SU-DHL-6 (cell line): ENCODE measurements at regions not wholly inside any gene's neighbourhood (a gene's known extent, or its start where the extent isn't known, plus 50 kb on each side); places are given as distances from the start of the nearest gene placed in this dataset.

ENCODE experiments used
- H2AFZ ChIP-seq: fragments of 200-600 bp; sonication (generic); 2 replicates; pipeline ENCODE4 v1.6.1; 2014; ENCODE audit warnings: low read depth, mild to moderate bottlenecking, moderate library complexity, mixed read lengths, antibody characterized with exemption, low read length; ENCODE audit not compliant: severe bottlenecking
- H3F3A ChIP-seq: fragments of 200-600 bp; shearing (Covaris generic); 2 replicates; pipeline ENCODE4 v1.6.0; 2016; ENCODE audit warnings: antibody characterized with exemption, mild to moderate bottlenecking; ENCODE audit not compliant: insufficient read depth
- H3K27ac ChIP-seq: fragments of 200-600 bp; sonication (generic); 2 replicates; pipeline ENCODE4 v1.5.1; 2016; ENCODE audit warnings: low read depth, mild to moderate bottlenecking, low read length, moderate library complexity, mixed read lengths
- H3K27me3 ChIP-seq: fragments of 200-600 bp; sonication (generic), shearing (Covaris generic); 2 replicates; pipeline ENCODE4 v1.6.0; 2014; ENCODE audit warnings: mild to moderate bottlenecking, low read length
- H3K36me3 ChIP-seq: fragments of 200-600 bp; sonication (generic); 2 replicates; pipeline ENCODE4 v1.6.1; 2014; ENCODE audit warnings: mild to moderate bottlenecking, low read length, mixed read lengths
- H3K4me2 ChIP-seq: fragments of 300-600, 200-600 bp; shearing (Covaris generic), sonication (generic); 2 replicates; pipeline ENCODE4 v1.6.0; 2014; ENCODE audit warnings: low read length, low read depth, mild to moderate bottlenecking; ENCODE audit not compliant: poor library complexity, severe bottlenecking
- H3K4me3 ChIP-seq: fragments of 200-600 bp; sonication (generic); 2 replicates; pipeline ENCODE4 v1.5.1; 2014; ENCODE audit warnings: antibody characterized with exemption, low read length, mild to moderate bottlenecking, mixed read lengths; ENCODE audit not compliant: insufficient read depth, poor library complexity, severe bottlenecking
- H3K79me2 ChIP-seq: fragments of 200-600 bp; sonication (generic); 2 replicates; pipeline ENCODE4 v1.6.1; 2014; ENCODE audit warnings: mild to moderate bottlenecking, low read length, moderate library complexity; ENCODE audit not compliant: insufficient read depth
- H3K9ac ChIP-seq: fragments of 200-600 bp; sonication (generic); 2 replicates; pipeline ENCODE4 v1.7.0; 2014; ENCODE audit warnings: mild to moderate bottlenecking, low read length
- H3K9me2 ChIP-seq: fragments of 200-600 bp; sonication (generic); replicated peaks from 2 replicates; pipeline ENCODE4 v1.6.1; 2014; ENCODE audit warnings: low read length; ENCODE audit not compliant: insufficient read depth
- H3K9me3 ChIP-seq: fragments of 200-600 bp; sonication (generic); 2 replicates; pipeline ENCODE4 v1.6.1; 2014; ENCODE audit warnings: low read length, mixed read lengths; ENCODE audit not compliant: insufficient read depth
- H4K20me1 ChIP-seq: fragments of 200-600 bp; sonication (generic); 2 replicates; pipeline ENCODE4 v1.6.1; 2014; ENCODE audit warnings: low read depth, mild to moderate bottlenecking, antibody characterized with exemption, low read length, moderate library complexity, mixed read lengths
- CTCF ChIP-seq: fragments of 200-600 bp; sonication (generic); IDR thresholded peaks from one replicate; pipeline ENCODE4 v1.5.1; 2017; ENCODE audit warnings: antibody characterized with exemption, mild to moderate bottlenecking, low read length, moderate library complexity; ENCODE audit not compliant: insufficient read depth, poor library complexity, severe bottlenecking
- EZH2phosphoT487 ChIP-seq: fragments of 200-600 bp; sonication (generic), shearing (Covaris generic); conservative IDR thresholded peaks from 2 replicates; pipeline ENCODE4 v1.6.1; 2018; ENCODE audit warnings: mild to moderate bottlenecking, antibody characterized with exemption, low read length, moderate library complexity, mixed read lengths

GRCh38 chr3:25277503-25277902 is 150.6 kb upstream of the RARB start:
- H3K4me2 ChIP-seq, result no peak overlapping the region
- no peak overlapping the region for H3K27ac ChIP-seq
- H3K9me2 ChIP-seq, result no peaks in the 10 kb centered on the region
- no peaks in the 10 kb centered on the region for H3K9me3 ChIP-seq
- no peaks in the 10 kb centered on the region for H3K79me2 ChIP-seq
- H4K20me1 ChIP-seq, result no peaks in the 10 kb centered on the region
- H3K9ac ChIP-seq, result no peak overlapping the region
- no peak overlapping the region for H2AFZ ChIP-seq
- TF ChIP-seq CTCF (no peak), EZH2phosphoT487 (no peak)
- no peaks in the 10 kb centered on the region for H3F3A ChIP-seq
- no peaks in the 10 kb centered on the region for H3K36me3 ChIP-seq
- H3K4me3 ChIP-seq, result no peak overlapping the region
- H3K27me3 ChIP-seq, result no peaks in the 10 kb centered on the region

DNA sequence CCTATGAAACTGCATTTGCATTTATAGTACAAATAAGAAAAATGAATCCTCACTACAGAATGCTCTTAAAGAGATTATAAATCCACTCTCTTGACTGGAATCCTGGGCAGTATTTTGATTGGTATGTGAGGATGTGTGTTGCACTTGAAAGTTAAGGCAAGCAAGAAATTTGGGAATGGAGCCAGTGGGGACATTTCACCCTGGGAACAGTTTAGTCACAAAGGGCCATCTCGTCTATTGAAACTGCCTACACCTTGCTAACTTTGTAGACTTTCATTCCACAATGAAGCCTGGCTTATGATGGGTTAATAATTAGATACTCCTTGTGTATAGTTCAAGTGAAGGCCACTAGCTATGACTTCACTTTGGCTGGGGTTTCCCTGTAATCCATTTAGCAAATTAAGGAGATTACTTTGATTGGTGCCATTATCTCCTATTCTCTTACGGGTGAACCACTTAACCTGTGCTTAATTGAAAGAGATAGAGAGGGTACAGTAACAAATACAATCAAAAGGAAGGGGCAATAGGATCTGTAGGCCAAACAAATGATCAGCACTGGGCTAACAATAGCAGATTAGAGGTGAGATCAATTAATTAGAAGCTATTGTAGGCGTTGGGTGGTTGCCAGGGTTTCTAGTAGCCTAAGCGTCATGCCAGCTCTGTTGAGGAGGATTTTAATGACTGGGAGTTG is 146.9 kb upstream of the RARB start:
- H3F3A ChIP-seq, result no peaks in the 10 kb centered on the region
- no peaks in the 10 kb centered on the region for H4K20me1 ChIP-seq
- H3K36me3 ChIP-seq, result no peaks in the 10 kb centered on the region
- no peak overlapping the region for H2AFZ ChIP-seq
- H3K27ac ChIP-seq, result no peak overlapping the region
- TF ChIP-seq CTCF (no peak), EZH2phosphoT487 (no peak)
- no peaks in the 10 kb centered on the region for H3K9me2 ChIP-seq
- H3K79me2 ChIP-seq, result no peaks in the 10 kb centered on the region
- H3K4me2 ChIP-seq, result no peak overlapping the region
- no peaks in the 10 kb centered on the region for H3K9me3 ChIP-seq
- H3K4me3 ChIP-seq, result no peak overlapping the region
- H3K27me3 ChIP-seq, result no peaks in the 10 kb centered on the region
- no peak overlapping the region for H3K9ac ChIP-seq

DNA sequence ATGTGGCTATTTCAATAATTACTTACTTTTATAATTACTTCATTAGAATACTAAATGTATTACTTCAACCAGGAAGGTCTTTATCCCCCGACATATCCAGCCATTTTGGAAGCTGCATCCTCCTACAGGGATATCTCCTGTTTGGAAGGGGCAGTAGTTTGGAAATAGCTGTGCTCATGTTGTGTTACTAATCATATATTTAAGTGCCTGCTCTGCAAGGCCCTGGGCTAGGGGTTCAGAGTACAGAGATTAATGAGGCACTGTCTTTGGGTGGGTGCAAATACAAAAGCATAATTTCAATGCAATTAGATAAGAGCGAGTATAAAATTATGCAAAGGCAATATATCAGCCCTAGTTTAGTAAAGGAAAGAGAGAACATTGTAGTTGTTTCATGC is 146.3 kb upstream of the RARB start:
- Histone ChIP-seq H3K36me3 (no peaks in the 10 kb centered on the region), H3K27me3 (no peaks in the 10 kb centered on the region), H3K27ac (no peak overlapping the region), H3K9me2 (no peaks in the 10 kb centered on the region), H3K9ac (no peak overlapping the region), H4K20me1 (no peaks in the 10 kb centered on the region), H3K4me3 (no peak overlapping the region), H3K79me2 (no peaks in the 10 kb centered on the region), H3F3A (no peaks in the 10 kb centered on the region), H2AFZ (no peak overlapping the region), H3K4me2 (no peak overlapping the region), H3K9me3 (no peaks in the 10 kb centered on the region)
- no peak for TF ChIP-seq CTCF
- no peak for TF ChIP-seq EZH2phosphoT487
